DND-41 (cell line): ENCODE measurements at regions not wholly inside any gene's neighbourhood (a gene's known extent, or its start where the extent isn't known, plus 50 kb on each side); places are given as distances from the start of the nearest gene placed in this dataset.

Experiments used
- ATAC-seq: fragments of 200-7000 bp; cut with Tn5 transposase; 3 replicates; pipeline ENCODE4 v1.9.1; 2021; ENCODE audit warnings: low read depth; ENCODE audit not compliant: insufficient read depth
- DNase-seq: peaks from one replicate; pipeline ENCODE4 v3.0.0-alpha.2; 2020
- H2AFZ ChIP-seq: 2 replicates; pipeline ENCODE4 v1.6.0; 2012; ENCODE audit warnings: low read depth, low read length
- H3K27ac ChIP-seq: 2 replicates; pipeline ENCODE4 v1.5.1; 2012; ENCODE audit warnings: low read length, inconsistent platforms
- H3K27me3 ChIP-seq: fragments of 200-600 bp; sonication (generic); 2 replicates; pipeline ENCODE4 v1.6.0; 2012; ENCODE audit warnings: low read length, mild to moderate bottlenecking, inconsistent platforms; ENCODE audit not compliant: insufficient read depth, poor library complexity
- H3K36me3 ChIP-seq: 2 replicates; pipeline ENCODE4 v1.5.1; 2012; ENCODE audit warnings: low read length, inconsistent platforms; ENCODE audit not compliant: insufficient read depth
- H3K4me1 ChIP-seq: 2 replicates; pipeline ENCODE4 v1.5.1; 2012; ENCODE audit warnings: mild to moderate bottlenecking, low read length; ENCODE audit not compliant: insufficient read depth
- H3K4me2 ChIP-seq: 2 replicates; pipeline ENCODE4 v1.6.0; 2012; ENCODE audit warnings: mild to moderate bottlenecking, moderate library complexity, low read length, inconsistent platforms; ENCODE audit not compliant: insufficient read depth
- H3K4me3 ChIP-seq, 2 experiments: fragments of 200-600 bp in 1 of 2; shearing (Covaris generic) in 1 of 2; 2 replicates each; pipeline ENCODE4 v1.5.1; 2012 to 2016; ENCODE audit warnings: inconsistent platforms in 2 of 2, low read length in 2 of 2, mild to moderate bottlenecking in 2 of 2, low read depth in 1 of 2, moderate library complexity in 1 of 2
- H3K79me2 ChIP-seq: 2 replicates; pipeline ENCODE4 v1.6.0; 2012; ENCODE audit warnings: low read length, inconsistent platforms; ENCODE audit not compliant: insufficient read depth
- H3K9ac ChIP-seq: 2 replicates; pipeline ENCODE4 v1.6.0; 2012; ENCODE audit warnings: low read depth, mild to moderate bottlenecking, inconsistent platforms, low read length, moderate library complexity
- H3K9me3 ChIP-seq: 2 replicates; pipeline ENCODE4 v1.5.1; 2012; ENCODE audit warnings: low read length, moderate library complexity, mild to moderate bottlenecking, inconsistent platforms; ENCODE audit not compliant: insufficient read depth, severe bottlenecking
- H4K20me1 ChIP-seq: 2 replicates; pipeline ENCODE4 v1.6.0; 2012; ENCODE audit warnings: low read length; ENCODE audit not compliant: insufficient read depth
- EZH2 ChIP-seq: IDR thresholded peaks from 3 replicates; pipeline ENCODE4 v1.6.1; 2012; ENCODE audit warnings: borderline replicate concordance, low read depth, mild to moderate bottlenecking, moderate library complexity, low read length, inconsistent platforms; ENCODE audit not compliant: severe bottlenecking
- TF ChIP-seq, protein P1 (sequence below): IDR thresholded peaks from 2 replicates; pipeline ENCODE4 v1.5.1; 2012; ENCODE audit warnings: borderline replicate concordance, low read length, moderate library complexity, mild to moderate bottlenecking; ENCODE audit not compliant: poor library complexity, severe bottlenecking; ENCODE audit errors: extremely low read depth

DNA sequence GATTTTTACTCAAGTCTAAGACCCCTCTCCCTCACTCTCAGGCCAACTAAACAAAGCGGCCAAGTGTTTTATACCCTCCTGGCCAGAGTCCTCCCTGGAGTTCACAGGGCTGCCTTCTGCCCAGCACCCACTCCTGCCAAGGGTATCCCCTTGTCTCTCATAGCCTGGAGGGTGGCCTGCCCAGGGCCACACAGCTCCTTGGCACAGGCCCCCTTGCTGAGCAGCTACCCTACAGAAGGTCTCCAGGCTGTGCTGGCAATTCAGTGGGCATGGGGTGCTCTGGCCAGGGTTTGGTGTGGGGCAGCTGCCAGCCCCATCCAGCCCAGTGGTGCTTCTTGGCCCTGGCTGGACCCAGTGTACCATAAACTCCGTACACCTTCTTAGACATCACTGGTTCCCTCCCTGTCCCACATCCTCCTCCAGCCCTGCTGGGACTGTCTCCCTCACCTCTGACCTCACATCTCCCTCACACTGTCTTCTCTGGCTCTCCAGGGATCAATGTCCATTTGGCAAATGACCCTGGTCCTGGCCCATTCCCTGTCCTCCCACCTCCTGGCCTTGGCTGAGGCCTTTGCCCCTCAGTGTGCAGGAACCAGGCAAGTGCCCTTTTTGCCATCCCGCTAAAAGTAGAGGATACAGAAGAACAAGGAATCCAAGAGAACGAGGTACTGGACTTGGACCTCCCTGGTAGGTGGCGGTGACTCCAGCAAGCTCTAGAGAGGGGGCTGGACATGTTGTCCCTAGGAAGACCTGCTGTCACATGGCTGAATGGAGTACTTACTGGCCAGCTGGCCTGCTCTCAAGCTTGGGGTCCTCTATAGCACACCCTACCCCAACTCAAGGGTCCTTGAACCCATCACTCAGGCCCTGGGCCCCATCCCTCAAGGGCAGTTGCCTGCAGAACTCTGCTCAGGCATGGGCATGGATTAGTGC lies 50.0 kb upstream of the TRPM1 start:
- no peaks in the 10 kb centered on the region for H4K20me1 ChIP-seq

GRCh38 chr15:31153531-31153930 lies 52.0 kb upstream of the TRPM1 start:
- Histone ChIP-seq H3K4me3 (no peak overlapping the region), H3K9ac (no peak overlapping the region), H3K9me3 (no peaks in the 10 kb centered on the region), H3K4me1 (no peaks in the 10 kb centered on the region), H3K79me2 (no peaks in the 10 kb centered on the region), H4K20me1 (no peaks in the 10 kb centered on the region), H3K36me3 (no peaks in the 10 kb centered on the region), H3K27ac (no peak overlapping the region), H2AFZ (no peak overlapping the region), H3K4me2 (no peak overlapping the region), H3K27me3 (no peaks in the 10 kb centered on the region)
- ATAC-seq (no peak), DNase-seq (no peak)
- TF ChIP-seq EZH2: no peak
- TF ChIP-seq, protein P1, sequence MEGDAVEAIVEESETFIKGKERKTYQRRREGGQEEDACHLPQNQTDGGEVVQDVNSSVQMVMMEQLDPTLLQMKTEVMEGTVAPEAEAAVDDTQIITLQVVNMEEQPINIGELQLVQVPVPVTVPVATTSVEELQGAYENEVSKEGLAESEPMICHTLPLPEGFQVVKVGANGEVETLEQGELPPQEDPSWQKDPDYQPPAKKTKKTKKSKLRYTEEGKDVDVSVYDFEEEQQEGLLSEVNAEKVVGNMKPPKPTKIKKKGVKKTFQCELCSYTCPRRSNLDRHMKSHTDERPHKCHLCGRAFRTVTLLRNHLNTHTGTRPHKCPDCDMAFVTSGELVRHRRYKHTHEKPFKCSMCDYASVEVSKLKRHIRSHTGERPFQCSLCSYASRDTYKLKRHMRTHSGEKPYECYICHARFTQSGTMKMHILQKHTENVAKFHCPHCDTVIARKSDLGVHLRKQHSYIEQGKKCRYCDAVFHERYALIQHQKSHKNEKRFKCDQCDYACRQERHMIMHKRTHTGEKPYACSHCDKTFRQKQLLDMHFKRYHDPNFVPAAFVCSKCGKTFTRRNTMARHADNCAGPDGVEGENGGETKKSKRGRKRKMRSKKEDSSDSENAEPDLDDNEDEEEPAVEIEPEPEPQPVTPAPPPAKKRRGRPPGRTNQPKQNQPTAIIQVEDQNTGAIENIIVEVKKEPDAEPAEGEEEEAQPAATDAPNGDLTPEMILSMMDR: no peak

More for the DNA sequence above, 50.0 kb upstream of the TRPM1 start:
- no peaks in the 10 kb centered on the region for H3K27me3 ChIP-seq
- no peak overlapping the region for H3K4me2 ChIP-seq
- H3K9ac ChIP-seq: no peak overlapping the region
- DNase-seq (no peak), ATAC-seq (no peak)
- H3K9me3 ChIP-seq: no peaks in the 10 kb centered on the region
- no peaks in the 10 kb centered on the region for H3K79me2 ChIP-seq
- H3K36me3 ChIP-seq: no peaks in the 10 kb centered on the region
- H3K27ac ChIP-seq: no peak overlapping the region
- TF ChIP-seq, protein P1: no peak
- TF ChIP-seq EZH2: no peak
- H3K4me3 ChIP-seq: no peak overlapping the region
- no peak overlapping the region for H2AFZ ChIP-seq
- no peaks in the 10 kb centered on the region for H3K4me1 ChIP-seq

GRCh38 chr15:31155151-31155550 lies 53.6 kb upstream of the TRPM1 start:
- Histone ChIP-seq H3K79me2 (no peaks in the 10 kb centered on the region), H3K4me1 (no peaks in the 10 kb centered on the region), H3K36me3 (no peaks in the 10 kb centered on the region), H3K4me3 (no peak overlapping the region), H3K9ac (no peak overlapping the region), H3K27me3 (no peaks in the 10 kb centered on the region), H2AFZ (no peak overlapping the region), H3K4me2 (no peak overlapping the region), H4K20me1 (no peaks in the 10 kb centered on the region), H3K27ac (no peak overlapping the region), H3K9me3 (no peaks in the 10 kb centered on the region)
- ATAC-seq: no peak
- DNase-seq: no peak
- no peak for TF ChIP-seq EZH2
- TF ChIP-seq, protein P1: no peak
